Umbilical cord (tissue), 1 donor: ENCODE measurements at regions not wholly inside any gene's neighbourhood (a gene's known extent, or its start where the extent isn't known, plus 50 kb on each side); places are given as distances from the start of the nearest gene placed in this dataset.
A peak's percentile ranks its signal among the peaks of the same experiment; 100 is the strongest.

Experiments
- DNase-seq: peaks from one replicate; pipeline ENCODE4 v3.0.0-alpha.2; 2015; ENCODE audit warnings: low spot score

DNA sequence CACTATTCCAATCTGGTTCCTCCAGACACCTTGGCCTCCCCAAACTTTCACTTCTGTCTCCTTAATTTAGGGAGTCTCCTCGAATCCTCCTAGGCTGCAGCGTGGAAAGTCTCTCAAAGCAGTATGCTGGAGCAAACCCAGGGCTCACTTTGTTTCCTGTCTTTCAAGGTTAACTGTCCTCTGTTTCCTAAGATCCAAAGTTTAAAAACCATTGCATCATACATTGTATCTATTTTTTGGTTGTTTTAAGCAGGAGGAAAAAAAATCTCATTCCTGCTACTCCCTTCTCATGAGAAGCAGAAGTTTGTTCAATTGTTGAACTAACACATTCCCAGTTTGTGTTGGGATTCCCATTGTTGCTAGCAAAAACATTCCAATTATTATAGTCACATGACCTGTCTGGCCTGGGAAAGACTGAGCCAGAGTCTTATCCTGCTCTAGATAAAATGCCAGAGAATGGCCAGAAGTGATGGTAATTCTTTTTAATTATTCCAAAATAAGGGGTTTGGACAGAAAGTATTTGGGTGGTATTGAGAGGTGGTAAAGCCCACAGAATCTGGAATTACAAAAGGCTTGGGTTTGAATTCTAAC, 67.3 kb downstream of the HSPB8 start:
- DNase-seq, result no peak

DNA sequence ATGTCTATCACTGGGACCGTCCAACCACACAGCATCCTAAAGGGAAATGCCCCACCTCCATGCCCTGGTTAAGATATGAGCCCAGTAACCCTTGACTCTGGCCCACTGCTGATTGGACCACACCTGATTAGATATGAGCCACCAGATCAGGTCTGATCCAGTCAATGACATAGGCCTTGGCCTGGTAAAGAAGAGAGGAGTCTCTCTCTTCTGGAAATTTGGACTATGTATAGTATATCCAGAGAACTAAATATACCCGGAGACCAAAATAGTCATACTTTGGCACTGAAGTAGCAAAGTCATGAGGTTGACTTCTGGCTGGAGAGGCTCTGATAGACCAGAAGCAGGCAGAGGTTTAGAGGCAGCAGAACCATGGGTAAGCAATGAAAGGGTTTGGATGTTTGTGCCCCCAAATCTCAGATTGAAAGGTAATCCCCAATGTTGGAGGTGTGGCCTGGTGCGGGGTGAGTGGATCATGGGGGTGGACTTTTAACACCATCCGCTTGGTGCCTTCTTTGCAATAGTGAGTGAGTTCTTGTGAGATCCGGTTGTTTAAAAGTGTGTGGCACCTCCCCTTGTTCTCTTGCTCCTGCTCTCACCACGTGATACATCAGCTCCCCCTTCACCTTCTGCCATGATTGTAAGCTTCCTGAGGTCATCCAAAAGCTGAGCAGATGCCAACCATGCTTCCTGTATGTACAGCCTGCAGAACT, 68.4 kb downstream of the HSPB8 start:
- DNase-seq, result no peak

DNA sequence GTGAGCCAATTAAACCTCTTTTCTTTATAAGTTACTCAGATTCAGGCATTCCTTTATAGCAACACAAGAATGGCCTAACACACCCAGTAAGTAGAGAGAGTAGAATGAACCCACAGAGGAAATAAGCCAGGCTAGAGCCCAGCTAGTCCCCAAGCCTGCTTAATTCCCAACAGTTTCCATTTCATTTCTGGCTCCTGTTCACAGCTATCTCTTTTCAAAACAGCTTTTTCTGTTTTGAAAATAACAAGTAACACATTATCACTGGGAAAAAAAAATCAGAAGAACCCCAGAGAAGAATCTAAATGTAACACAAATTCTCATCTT, 69.0 kb downstream of the HSPB8 start:
- no peak for DNase-seq

DNA sequence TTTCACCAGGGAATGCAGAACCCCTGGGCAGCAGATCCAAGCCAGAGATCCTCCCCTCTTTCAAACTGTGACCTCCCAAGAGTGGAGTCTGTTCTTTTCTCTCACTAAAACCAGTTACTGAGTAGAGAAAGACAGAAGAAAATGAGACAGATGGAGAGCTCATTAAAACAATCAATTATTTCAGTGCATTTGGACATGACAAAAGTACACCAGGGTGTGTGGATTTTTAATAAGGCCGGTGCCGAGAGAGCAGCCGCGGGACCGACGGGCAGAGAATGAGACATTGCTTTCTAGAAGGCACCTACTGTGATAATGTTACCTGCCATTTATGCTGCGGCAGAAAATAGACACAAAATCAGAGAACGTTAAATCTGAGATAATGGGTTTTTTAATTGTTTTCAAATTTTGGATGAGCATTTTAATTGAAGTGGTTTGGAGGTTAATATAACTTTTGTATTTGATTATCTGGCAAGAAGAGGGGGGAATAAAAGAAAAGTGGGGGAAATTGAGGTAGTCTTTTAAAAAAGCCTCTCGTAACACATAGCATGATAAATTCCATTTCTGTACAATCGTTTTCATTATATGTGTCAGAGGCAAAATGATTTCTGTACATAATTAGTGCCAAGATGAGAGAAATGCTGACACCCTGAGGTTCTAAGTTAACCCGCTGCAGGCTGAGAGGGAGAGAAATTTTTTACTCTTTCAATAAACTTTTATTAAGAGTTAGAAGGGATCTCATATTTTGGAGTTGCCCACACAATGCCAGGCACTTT, 70.8 kb downstream of the HSPB8 start:
- no peak for DNase-seq

DNA sequence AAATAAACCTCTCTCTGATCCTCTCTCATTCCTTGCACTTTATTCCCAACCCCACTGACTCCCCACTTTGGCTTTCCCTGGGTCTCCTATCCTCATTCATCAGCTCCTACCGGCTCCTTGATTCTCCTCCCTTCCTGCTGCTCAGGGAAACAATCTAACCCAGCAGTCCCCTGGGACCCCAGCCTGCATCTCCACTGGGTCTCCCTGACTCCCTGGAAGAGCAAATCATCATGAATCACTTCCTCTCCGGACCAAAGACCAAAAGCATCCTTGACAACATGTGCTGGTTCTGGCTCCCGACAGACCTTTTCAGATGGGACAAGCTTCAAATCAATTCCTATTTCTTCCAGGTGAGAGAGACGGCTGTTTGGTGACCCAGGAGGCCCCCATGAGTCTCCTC, 76.6 kb downstream of the HSPB8 start:
- DNase-seq, result no peak

DNA sequence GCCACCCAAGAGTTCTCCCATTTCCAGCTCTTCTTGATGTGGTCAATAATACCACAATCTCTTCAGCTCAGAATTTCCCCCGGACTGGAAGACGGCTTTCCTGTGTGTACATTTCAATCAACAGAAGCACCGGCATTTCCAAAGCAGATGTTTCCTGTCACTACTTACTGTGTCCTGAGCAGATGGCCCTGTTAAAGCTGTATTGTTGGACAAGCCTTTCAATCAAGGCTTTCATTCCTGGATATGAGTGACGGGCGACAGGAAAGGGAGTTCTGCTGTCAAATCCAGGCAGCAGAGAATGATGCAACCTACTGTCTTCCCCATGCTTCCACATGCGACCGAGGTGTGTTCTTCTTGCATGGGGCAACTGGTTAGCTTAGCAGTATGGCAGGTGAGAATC, 76.4 kb upstream of the CCDC60 start:
- no peak for DNase-seq

DNA sequence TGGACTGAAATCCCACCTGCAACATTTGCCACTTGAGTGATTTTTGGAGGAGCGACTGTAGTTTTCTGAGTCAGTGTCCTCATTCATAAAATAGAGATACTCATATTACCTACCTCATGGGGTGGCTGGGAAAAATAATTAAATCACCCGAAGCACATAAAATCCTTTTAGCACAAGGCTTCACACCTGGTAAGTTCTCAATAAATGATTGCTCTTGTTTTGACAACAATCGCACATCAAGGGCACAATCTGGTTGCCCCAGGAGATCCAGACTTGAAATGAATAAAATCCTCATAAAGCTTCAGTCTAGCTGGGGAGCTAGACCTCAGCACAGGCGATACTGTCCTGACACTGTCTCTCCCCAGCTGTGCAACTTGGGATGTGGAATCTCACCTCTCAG, 76.0 kb upstream of the CCDC60 start:
- no peak for DNase-seq

DNA sequence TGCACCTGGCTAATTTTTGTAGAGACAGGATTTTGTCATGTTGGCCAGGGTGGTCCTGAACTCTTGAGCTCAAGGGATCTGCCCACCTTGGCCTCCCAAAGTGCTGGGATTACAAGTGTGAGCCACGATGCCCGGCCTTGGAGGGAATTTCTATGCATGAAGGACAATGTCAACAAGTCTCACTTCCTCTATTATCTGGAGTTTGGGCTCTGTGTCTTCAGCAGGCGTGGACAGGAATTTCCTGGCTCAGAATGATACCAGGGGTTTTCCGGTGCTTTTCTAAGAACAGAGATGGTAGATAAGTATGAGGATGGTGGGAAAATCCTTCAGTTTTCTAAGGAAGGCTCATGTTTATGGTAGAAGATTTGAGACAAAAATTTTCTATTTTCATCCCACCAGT, 75.0 kb upstream of the CCDC60 start:
- no peak for DNase-seq

DNA sequence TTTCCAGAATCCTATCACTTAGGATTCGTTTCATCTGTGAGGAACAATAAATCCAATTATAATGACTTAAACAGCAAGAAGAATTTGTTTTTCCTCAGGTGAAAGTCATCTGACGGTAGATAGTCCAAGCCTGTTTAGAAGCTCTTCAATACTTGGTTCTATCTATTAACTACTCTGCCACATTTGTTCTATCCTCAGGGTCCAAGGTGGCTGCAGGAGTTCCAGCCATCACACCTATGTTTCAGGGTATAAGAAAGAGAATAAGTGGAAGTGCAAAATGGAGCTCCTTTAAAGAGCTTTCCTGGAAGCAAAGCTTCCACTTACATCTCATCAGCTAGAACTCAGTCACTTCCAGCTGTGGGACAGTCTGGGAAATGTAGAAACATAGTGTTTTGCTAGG, 72.1 kb upstream of the CCDC60 start:
- no peak for DNase-seq

DNA sequence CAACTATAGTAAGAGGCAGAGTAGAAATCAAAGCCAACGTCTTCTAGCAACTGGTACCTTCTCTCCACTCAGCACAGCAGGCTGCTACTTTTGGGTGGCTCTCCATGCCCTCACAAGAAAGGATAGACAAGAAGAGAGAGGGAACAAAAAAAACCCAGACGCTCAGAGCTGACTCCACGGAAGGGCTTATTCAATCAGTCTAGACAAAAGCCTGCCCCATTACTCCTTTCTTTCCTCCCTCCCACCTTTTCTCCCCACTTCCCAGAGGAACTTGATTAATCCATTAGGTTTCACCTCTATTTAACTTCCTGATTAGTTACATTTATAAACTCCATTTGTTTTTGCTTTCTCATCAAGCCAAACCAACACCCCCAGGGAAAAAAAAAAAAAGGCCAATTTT, 71.1 kb upstream of the CCDC60 start:
- DNase-seq, result no peak

DNA sequence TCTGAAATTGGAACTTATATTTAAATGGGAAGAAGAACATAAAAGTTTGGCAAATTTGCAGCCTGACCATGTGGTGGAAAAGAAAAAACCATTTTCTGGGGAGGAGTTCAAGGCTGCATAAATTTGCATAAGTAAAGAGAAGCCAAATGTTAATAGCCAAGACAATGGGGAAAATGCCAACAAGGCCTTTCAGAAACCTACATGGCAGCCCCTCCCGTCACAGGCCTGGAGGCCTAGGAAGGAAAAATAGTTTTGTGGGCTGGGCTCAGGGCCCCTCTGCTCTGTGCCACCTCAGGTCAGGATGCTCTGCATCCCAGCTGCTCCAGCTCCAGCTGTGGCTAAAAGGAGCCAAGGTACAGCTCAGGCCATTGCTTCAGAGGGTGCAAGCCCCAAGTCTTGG, 67.6 kb upstream of the CCDC60 start:
- no peak for DNase-seq

DNA sequence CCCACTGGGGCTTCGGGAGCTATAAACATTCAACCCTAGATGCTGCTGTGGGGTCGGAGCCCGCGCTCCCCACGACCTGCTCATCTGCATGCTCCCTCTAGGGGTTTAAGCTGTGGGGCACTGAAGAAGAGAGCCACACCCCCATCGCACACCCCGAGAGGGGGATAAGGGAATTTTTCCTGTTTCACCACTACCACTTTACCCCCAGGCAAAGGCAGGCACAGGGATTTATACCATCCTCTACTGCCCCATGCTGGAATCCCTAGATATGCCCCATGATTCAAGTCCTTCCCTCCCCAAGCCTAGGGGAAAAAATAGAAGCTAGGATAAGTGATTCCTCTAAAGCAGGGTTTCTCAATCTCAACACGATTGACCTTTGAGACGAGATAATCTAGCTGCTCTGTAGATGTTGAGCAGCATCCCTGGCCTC, 59.9 kb upstream of the CCDC60 start:
- DNase-seq, result peak; percentile 30

DNA sequence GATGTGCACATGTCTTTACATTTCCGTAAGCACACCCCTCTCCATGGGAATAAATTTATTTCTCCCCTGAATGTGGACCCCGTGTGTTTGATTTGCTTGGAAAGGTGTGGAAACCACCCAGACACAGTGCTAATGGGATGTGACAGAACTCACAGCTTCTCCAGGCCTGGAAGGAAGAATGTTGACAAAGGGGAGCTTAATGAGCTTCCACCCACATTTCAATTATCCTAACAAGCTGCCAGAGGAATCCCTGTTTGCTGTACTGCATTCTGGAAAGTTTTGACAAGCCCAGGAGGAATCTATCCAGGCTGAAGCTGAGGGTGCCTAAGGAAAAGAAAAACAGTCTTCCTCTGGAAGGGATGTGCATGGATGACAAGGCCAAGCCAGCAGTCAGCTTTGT, 51.2 kb upstream of the CCDC60 start:
- no peak for DNase-seq
